Mammary epithelial cell (primary cell): ENCODE measurements at regions not wholly inside any gene's neighbourhood (a gene's known extent, or its start where the extent isn't known, plus 50 kb on each side); places are given as distances from the start of the nearest gene placed in this dataset.

ENCODE experiments used
- CTCF ChIP-seq, 2 donors: IDR thresholded peaks in 1 of 2; conservative IDR thresholded peaks in 1 of 2; 2 replicates each; pipeline ENCODE4 v1.5.1; 2011 to 2012; ENCODE audit warnings: inconsistent platforms in 2 of 2, low read length in 2 of 2, mild to moderate bottlenecking in 2 of 2, control low read depth in 1 of 2, low read depth in 1 of 2; ENCODE audit not compliant: insufficient read depth in 1 of 2; ENCODE audit errors: extremely low read depth in 1 of 2
- EZH2 ChIP-seq: IDR thresholded peaks from 2 replicates; pipeline ENCODE4 v1.6.1; 2012; ENCODE audit warnings: low read length, inconsistent platforms, borderline replicate concordance

DNA sequence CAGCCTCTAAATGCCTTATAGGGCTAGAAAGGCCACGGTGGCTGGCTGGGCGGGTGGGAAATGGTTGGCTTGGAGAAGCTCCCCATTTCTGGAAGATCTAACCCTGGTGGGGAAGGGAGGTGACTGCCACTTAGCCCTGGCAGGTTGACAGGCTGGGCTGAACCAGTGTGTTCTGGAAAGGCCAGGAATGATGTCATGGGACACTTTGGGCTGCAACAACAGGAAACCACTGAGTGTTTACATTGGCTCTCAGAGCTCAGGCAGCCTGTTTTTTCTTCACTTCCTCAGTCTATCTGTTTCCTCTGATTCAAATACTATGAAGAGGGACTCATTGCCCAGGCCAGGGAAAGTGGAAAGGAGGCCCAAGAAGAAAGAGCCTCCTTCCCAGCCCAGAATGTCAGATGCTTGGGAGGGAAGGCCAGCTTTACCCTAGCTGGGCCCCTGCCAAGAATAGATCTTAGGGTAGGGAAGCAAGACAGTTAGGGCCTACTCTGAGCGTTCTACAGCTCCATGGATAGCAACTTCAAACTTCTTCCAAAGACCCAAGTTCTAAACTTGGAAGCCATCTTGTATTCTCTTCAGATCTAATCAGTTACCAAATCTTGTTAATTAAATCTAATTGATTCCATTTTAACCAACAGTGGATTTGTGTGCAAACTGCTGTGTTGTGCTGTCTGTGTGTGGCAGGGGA lies 65.8 kb upstream of the MSN start:
- TF ChIP-seq EZH2, result no peak
- TF ChIP-seq CTCF (conservative IDR thresholded peaks at IDR 0.05 in 1 of 2, IDR thresholded peaks at IDR 0.05 in 1 of 2; ENCODE audit: extremely low read depth in 1 of 2, insufficient read depth in 1 of 2, low read depth in 1 of 2, low read length in 2 of 2), result no peak
